Endothelial cell (in vitro differentiated cells): ENCODE measurements at regions not wholly inside any gene's neighbourhood (a gene's known extent, or its start where the extent isn't known, plus 50 kb on each side); places are given as distances from the start of the nearest gene placed in this dataset.
"Not testable (repeated sequence)": the region's sequence is repeated elsewhere in the genome, so short reads cannot be mapped to it uniquely, and the experiment has no call there.

Experiments used
- DNase-seq: peaks from one replicate; pipeline ENCODE4 v3.0.0; 2021; ENCODE audit warnings: low spot score
- H3K27ac Mint-ChIP-seq: one replicate; pipeline ENCODE4 v1.8.0; 2021; ENCODE audit warnings: mixed read lengths, inconsistent platforms; ENCODE audit not compliant: unreplicated experiment
- H3K27me3 Mint-ChIP-seq: one replicate; pipeline ENCODE4 v1.8.0; 2021; ENCODE audit warnings: mild to moderate bottlenecking, moderate library complexity, mixed read lengths, inconsistent platforms; ENCODE audit not compliant: unreplicated experiment
- H3K36me3 Mint-ChIP-seq: one replicate; pipeline ENCODE4 v1.8.0; 2021; ENCODE audit warnings: mild to moderate bottlenecking, low read depth, mixed read lengths, inconsistent platforms; ENCODE audit not compliant: unreplicated experiment
- H3K4me1 Mint-ChIP-seq: one replicate; pipeline ENCODE4 v1.8.0; 2021; ENCODE audit warnings: mild to moderate bottlenecking, mixed read lengths, inconsistent platforms; ENCODE audit not compliant: unreplicated experiment
- H3K4me3 Mint-ChIP-seq: one replicate; pipeline ENCODE4 v1.8.0; 2021; ENCODE audit warnings: mild to moderate bottlenecking, mixed read lengths, inconsistent platforms; ENCODE audit not compliant: unreplicated experiment
- H3K9me3 Mint-ChIP-seq: one replicate; pipeline ENCODE4 v1.8.0; 2021; ENCODE audit warnings: mixed read lengths, inconsistent platforms; ENCODE audit not compliant: unreplicated experiment
- TF ChIP-seq, protein P1 (sequence below): fragments of 200-600 bp; sonication (generic); IDR thresholded peaks from one replicate; pipeline ENCODE4 v1.5.0; 2021; ENCODE audit warnings: antibody characterized with exemption; ENCODE audit not compliant: unreplicated experiment

DNA sequence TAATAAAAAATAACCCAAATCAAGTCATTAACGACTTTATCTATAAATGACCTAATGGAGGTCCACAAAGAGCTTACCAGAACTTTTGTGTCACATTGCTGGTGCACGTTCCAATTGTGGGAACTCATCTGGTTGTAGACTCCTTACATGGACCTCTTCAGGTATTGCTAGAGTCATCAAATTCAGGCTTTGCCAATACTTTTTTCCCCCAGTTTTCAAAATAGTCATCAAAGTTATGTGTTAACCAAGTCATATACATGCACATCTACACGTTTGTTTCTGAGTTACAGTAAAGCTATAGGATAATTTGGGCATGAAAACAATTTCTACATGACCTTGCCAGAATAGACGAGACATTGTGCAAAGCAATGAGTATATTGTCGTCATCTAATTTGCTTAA is 76.2 kb upstream of the ADAMTS18 start:
- Mint-ChIP-seq H3K4me3 (no peak overlapping the region), H3K4me1 (no peaks in the 10 kb centered on the region), H3K27ac (no peak overlapping the region), H3K36me3 (no peaks in the 10 kb centered on the region), H3K27me3 (no peaks in the 10 kb centered on the region), H3K9me3 (no peaks in the 10 kb centered on the region)
- TF ChIP-seq, protein P1, sequence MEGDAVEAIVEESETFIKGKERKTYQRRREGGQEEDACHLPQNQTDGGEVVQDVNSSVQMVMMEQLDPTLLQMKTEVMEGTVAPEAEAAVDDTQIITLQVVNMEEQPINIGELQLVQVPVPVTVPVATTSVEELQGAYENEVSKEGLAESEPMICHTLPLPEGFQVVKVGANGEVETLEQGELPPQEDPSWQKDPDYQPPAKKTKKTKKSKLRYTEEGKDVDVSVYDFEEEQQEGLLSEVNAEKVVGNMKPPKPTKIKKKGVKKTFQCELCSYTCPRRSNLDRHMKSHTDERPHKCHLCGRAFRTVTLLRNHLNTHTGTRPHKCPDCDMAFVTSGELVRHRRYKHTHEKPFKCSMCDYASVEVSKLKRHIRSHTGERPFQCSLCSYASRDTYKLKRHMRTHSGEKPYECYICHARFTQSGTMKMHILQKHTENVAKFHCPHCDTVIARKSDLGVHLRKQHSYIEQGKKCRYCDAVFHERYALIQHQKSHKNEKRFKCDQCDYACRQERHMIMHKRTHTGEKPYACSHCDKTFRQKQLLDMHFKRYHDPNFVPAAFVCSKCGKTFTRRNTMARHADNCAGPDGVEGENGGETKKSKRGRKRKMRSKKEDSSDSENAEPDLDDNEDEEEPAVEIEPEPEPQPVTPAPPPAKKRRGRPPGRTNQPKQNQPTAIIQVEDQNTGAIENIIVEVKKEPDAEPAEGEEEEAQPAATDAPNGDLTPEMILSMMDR, result no peak
- no peak for DNase-seq

DNA sequence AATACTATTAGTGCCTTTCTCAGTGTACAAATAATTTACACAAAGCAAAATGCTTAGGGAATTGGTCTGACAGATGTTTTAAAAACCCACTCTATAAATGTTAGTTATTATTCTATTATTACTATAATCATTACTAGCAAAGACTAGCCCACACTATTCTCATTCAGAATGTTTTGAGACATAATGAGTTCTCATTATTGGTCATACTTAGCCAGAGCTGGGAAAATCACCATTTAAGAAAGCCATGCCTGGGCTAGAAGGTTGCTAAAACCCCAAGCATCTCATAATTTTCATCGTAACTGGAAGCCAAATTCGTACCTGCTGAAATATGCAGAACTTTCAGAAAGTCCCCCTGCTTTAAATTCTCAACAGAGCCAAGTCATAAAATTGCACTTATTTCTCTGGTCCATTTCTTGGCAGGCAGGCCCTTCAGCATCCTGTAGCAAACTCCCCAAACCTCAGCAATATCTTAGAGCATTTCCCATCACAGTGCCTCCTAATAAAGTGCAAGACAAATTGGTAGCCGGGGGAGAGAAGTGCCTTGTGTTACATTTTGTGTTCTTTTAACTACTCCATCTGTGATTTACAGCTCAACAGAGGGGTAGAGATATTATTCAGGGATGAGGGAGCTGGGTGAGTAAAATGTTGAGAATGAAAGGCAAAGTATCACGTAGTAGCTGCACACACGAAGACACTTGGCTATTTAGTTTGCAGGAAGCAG is 79.8 kb upstream of the ADAMTS18 start:
- no peak for DNase-seq
- Mint-ChIP-seq H3K27ac (no peak overlapping the region), H3K27me3 (no peaks in the 10 kb centered on the region), H3K9me3 (no peaks in the 10 kb centered on the region), H3K4me1 (no peaks in the 10 kb centered on the region), H3K4me3 (no peak overlapping the region), H3K36me3 (no peaks in the 10 kb centered on the region)
- TF ChIP-seq, protein P1, result no peak

DNA sequence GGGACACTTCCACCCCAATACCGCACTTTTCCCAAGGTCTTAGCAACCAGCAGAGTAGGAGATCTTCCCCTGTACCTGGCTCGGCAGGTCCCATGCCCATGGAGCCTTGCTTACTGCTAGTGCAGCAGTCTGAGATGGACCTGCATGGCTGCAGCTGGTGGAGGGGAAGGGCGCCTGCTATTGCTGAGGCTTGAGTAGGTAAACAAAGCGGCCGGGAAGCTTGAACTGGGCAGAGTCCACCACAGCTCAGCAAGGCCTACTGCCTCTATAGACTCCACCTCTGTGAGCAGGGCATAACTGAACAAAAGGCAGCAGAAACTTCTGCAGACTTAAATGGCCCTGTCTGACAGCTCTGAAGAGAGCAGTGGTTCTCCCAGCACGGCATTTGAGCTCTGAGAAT is 90.4 kb upstream of the ADAMTS18 start:
- H3K4me1 Mint-ChIP-seq, H3K27me3 Mint-ChIP-seq, H3K36me3 Mint-ChIP-seq, DNase-seq, H3K9me3 Mint-ChIP-seq, H3K27ac Mint-ChIP-seq, H3K4me3 Mint-ChIP-seq: not testable (repeated sequence)

GRCh38 chr16:77531752-77532151 is 96.9 kb upstream of the ADAMTS18 start:
- H3K4me3 Mint-ChIP-seq, result no peak overlapping the region
- DNase-seq, result no peak
- no peaks in the 10 kb centered on the region for H3K36me3 Mint-ChIP-seq
- no peaks in the 10 kb centered on the region for H3K4me1 Mint-ChIP-seq
- H3K9me3 Mint-ChIP-seq, result no peaks in the 10 kb centered on the region
- H3K27ac Mint-ChIP-seq, result no peak overlapping the region
- TF ChIP-seq, protein P1, result no peak
- H3K27me3 Mint-ChIP-seq, result no peaks in the 10 kb centered on the region

GRCh38 chr16:77536809-77537208 is 102.0 kb upstream of the ADAMTS18 start:
- H3K36me3 Mint-ChIP-seq, result no peaks in the 10 kb centered on the region
- H3K27me3 Mint-ChIP-seq, result peaks cover 1% of the 10 kb centered on the region
- TF ChIP-seq, protein P1, result no peak
- no peak overlapping the region for H3K4me3 Mint-ChIP-seq
- no peaks in the 10 kb centered on the region for H3K9me3 Mint-ChIP-seq
- no peak for DNase-seq
- H3K4me1 Mint-ChIP-seq, result no peaks in the 10 kb centered on the region
- H3K27ac Mint-ChIP-seq, result no peak overlapping the region
